ENCODE measurements at regions not wholly inside any gene's neighbourhood (a gene's known extent, or its start where the extent isn't known, plus 50 kb on each side); places are given as distances from the start of the nearest gene placed in this dataset.

- DNase-seq: no peak
Observed at GRCh38 chr2:126425943-126426342, 230.0 kb upstream of the GYPC start.

DNA sequence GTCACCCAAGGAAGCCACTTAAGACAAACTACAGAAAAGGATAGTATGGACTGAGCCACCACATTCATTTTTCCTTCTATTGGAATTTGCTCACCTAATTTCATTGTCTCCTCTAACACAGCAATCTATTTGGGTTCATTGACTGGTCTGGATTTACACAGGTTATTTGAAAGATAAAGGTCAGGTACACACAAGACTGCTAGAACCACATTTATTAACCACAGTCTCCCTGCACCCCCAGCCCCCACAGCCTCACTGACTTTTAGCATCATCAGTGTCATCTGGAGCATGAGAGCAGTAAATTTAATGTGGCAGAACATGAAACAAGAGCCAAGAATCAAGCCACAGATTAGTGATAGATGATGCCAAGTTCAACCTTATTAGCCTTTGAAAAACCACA lies 226.9 kb upstream of the GYPC start:
- DNase-seq: no peak

DNA sequence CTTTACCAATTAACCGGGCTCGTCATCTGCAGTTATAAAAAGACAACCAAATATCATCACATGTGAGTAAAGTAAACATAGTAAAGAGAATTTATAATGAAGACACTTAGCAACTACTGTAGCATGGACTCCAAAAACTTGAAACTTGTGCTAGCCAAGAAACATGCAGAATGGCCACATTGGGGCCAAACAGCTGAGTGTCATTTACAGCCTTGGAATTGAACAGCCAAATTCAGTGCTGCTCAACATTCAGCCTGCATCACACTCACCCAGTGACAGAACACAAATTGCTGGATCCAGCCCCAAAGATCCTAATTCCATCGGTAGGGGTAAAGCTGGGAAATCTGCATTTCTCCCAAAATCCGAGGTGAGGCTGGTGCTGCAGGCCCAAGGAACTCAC lies 224.8 kb upstream of the GYPC start:
- no peak for DNase-seq

- no peak for DNase-seq
Observed at GRCh38 chr2:126436411-126436810, 219.5 kb upstream of the GYPC start.

GRCh38 chr2:126437016-126437415 lies 218.9 kb upstream of the GYPC start:
- no peak for DNase-seq

DNA sequence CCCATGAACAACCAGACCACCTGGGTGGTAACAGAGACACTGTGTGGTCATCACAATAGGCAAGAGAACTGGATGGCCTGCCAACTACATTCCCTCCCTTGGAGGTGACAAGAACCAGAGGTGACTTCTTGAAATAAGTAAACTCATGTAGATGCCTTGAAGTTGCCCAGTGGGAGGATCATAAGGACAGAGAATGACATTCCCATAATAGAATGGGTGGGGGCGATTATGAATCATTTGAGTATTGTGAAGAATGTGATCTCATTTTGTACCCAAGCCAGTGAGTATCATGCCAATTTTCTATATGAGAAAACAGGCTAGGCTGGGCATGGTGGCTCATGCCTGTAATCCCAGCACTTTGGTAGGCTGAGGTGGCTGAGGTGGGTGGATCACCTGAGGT lies 211.4 kb upstream of the GYPC start:
- no peak for DNase-seq

- no peak for DNase-seq
Observed at GRCh38 chr2:126446106-126446695, 209.8 kb upstream of the GYPC start.

GRCh38 chr2:126448611-126449010 lies 207.3 kb upstream of the GYPC start:
- DNase-seq: no peak

DNA sequence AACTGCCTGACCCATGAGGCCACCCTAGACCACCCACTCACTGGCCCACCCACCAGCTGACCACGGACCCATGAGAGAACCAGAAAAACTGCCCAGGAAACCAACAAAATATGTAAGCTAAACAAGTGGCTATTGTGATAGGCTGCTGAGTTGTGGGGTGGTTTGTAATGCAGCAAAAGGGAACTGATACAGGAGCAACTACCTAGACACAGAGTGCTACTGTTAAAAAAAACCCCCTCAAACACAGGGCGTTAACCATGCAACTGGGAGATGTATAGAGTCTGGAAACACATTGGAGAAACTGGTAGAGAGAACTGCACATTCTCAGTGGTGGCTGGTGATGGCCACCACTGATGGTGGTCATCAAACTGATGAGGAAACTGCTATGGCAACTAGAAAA lies 206.3 kb upstream of the GYPC start:
- DNase-seq: no peak

DNA sequence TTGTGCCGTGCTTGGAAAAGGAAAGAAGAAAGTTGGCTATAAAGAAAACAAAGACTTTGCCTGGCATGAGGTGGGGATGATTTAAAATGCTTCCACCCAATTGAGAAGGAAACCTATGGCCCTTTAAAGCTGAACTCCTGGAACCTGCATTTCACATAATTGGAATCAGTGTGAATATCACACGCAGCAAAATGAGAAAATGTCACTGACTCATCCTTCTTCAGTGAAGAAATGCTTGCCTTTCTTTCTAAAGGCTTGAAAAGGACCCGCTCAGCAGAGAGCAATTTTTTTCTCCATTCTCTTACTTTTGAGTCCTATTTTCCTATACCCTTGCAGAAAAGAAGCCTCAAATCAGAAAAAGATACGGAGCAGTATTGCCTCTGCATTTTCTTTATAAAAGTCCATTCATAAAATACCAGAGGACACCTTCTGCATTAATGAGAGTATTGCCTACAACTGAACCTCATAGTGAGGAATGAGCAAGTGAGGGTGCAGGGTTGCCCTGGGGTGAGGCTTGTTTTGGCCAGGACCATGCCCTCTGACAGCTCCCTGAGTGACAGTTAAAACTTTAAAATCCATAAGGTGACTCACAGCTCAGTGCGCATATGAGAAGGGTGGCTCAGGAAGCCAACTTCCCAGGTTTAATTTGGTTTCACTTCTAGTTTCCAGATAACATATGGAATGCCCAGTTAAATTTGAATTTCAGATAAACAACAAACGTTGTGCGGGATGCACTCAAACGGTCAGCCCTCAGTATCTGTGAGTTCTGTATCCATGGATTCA lies 191.9 kb upstream of the GYPC start:
- DNase-seq: no peak

DNA sequence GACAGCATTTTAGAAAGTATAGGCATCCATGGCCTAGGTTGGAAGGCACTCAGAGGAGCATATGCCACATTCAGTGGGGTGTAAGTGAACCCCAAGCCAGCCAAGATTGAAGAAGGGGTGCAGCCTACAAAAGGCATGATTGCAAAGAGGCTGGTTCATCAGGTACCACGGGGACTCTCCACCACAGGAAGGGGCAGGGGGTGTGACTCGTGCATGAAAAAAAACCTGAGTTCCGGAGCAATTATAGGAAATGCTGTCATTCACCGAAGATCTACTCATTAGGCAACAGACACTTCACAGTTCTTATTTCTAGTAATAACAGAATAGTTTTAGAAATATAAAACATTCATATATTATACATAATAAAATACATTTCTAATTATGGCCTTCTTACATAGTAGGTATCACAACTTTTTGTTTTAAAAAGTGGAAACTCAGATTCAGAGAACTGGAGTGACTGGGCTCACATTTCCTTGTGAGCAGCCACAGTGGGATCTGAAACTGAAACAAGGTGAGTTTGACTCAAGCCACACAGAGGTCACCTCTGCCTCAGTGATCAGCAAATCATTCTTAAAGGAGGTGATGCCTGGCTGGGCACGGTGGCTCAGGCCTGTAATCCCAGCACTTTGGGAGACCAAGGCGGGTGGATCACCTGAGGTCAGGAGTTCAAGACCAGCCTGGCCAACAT lies 188.4 kb upstream of the GYPC start:
- no peak for DNase-seq

- DNase-seq: no peak
Observed at GRCh38 chr2:126475031-126475430, 180.9 kb upstream of the GYPC start.

- no peak for DNase-seq
Observed at GRCh38 chr2:126476691-126477090, 179.3 kb upstream of the GYPC start.

DNA sequence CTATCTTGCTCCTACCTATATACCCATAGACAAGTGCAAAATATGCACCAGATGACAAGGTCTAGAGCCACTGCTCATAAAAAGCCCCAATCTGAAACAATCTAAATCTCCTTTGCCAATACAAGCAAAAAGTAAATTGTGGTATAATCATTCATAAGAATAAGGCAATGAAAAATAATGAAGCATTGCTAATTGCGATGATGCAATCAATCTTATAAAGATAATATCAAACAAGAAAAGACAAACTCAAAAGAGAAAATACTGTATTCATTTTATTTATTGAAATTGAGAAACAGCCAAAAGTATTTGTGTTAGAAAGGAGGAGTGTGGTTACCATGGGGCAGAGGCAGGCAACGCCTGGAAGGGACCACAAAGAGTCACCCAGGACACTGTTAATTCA lies 175.9 kb upstream of the GYPC start:
- no peak for DNase-seq

DNA sequence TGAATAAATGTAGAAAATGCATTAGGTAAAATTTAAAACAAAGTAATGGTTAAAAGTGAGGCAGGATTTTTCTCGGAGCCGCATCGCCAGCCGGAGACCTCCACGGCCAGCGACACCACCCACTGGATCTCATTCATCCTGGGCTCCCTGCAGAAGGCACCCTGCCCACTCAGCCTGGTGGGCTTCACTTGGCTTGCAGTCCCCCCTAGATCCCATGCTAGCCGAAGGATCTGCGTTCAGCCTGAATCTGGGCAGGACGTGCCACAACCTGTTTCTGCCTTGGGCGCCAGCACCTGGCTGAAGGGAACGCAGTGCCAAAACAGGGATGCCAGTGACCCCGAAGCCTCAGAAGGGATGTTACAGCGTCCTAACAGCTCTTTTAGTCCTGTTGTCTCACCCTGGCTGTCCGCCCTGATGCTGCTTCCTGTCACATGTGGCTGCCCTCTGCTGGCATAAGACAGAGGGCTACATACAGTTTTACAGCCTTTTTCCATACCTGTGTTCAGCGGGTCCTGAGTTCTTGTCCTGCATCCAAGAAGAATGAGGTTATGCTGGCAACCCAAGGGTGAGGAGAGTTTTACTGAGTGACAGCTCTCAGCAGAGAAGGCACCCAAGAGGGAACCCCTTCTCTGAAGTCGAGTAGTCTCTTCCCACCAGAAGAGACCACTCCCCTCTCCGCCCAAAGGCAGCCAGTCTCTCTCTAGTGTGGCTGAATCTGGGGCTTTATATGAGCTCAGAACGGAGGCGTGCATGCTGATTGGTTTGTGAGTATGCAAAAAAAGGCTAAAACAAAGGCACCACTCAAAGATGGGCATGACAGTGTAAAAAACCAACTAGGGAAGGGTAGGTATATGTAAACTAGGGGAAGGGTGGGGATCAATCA lies 173.1 kb upstream of the GYPC start:
- no peak for DNase-seq

GRCh38 chr2:126494593-126494992 lies 161.4 kb upstream of the GYPC start:
- no peak for DNase-seq

- no peak for DNase-seq
Observed at GRCh38 chr2:126495189-126495588, 160.8 kb upstream of the GYPC start.

DNA sequence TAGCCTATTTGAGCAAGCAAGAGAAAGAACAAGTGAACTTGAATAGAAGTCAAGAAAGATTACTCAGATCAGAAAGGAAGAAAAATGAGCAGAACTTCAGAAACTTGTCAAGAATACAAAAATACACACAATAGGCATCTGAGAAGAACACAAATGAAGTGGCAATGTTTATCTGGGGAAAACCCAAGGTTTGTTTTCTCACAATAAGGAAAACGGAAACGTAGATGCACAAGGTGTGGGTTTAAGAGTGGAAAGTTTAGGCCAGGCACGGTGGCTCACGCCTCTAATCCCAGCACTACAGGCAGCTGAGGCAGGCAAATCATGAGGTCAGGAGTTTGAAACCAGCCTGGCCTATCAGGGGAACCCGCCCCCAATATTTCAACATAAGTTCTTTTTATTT lies 159.5 kb upstream of the GYPC start:
- DNase-seq: no peak

DNA sequence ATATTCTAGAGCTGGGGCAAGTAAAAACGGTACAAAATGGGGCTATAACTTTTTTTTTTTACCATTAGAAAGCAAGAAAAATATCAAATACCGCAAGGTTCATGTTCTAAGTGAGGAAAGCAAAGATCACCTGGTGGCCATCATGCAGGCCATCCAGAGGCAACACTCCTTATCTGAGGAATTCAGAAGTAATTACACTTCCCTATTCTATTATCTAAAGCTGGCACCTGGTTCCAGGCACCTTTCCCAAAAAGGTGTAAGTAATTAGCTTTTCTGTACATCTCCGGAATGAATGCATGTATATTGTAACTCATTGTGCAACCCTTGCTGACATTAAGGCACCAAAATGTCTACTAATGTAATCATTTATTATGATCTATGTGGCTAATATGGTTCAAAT lies 152.5 kb upstream of the GYPC start:
- no peak for DNase-seq

DNA sequence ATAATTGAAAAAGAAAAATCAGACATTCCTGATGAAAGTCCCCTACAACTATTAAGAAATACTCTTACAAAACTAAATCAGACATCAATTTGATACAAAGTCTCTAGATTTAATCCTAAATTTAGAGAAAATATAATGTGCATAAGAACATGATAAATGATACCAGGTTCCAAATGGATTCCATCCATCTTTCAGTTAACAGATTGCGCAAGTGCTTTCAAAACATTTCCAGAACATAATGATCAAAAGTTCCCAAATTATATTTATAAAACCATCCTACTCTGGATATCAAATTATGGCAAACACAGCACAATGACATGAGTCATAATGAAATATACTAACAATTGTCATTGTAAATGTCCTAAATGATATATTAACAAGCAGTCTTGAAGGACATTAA lies 151.0 kb upstream of the GYPC start:
- DNase-seq: no peak

DNA sequence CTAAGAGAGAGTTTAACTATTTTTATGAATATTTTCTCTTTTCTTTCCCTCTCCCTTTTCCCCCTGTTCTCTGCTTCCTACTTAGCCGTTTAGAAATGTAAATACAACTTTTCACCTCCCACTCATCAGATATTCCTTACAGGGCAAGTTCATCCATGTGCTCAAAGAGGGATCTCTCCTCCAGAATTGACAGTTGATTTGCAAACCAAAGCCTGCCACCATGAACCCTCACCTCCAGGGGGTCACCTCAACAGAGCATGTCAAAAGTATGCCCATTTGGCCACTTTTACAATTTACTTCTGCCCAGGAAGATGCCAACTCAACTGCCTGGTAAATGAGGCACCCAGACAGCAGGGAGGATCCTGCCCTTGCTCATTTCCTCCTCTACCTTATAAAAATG lies 149.2 kb upstream of the GYPC start:
- DNase-seq: no peak

- no peak for DNase-seq
Observed at GRCh38 chr2:126507425-126507911, 148.5 kb upstream of the GYPC start.

DNA sequence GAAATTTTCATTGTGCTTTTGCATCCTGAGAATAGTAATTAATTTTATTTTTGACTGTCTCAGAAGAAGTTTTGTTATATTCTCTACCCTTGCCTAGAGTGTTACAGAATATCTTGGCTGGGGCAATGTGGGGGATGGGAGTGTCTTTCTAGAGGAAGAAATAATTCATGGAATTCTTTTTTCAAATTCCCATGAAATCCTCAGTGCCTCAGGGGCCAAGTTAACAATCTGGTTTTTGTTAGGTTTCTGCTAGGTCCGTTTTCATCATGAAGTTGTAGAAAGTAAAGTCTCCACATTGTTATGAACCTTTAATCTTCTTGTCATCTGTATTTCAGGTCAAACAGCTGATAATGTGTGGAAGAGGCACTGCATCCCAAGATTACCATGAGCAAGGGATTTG lies 145.6 kb upstream of the GYPC start:
- DNase-seq: no peak

All from occipital lobe (tissue), 1 donor.